Right ventricle myocardium inferior (tissue), 1 donor: ENCODE measurements at regions not wholly inside any gene's neighbourhood (a gene's known extent, or its start where the extent isn't known, plus 50 kb on each side); places are given as distances from the start of the nearest gene placed in this dataset.

Source experiments
- ATAC-seq: fragments of 200-7000 bp; cut with Tn5 transposase; one replicate; pipeline ENCODE4 v1.9.1; 2020; ENCODE audit warnings: mild to moderate bottlenecking, moderate library complexity
- DNase-seq: peaks from one replicate; pipeline ENCODE4 v3.0.0; 2021; ENCODE audit errors: missing footprints
- intact Hi-C: fragments of 100-400 bp; cut with DNase I; formaldehyde crosslinking; loops from one replicate; pipeline ENCODE4 v1.11.0; 2022
- donor health status: DM: no; HTN: yes; CAD: no; lungs with severe emphysema.

- no peak for ATAC-seq
- intact Hi-C loops = no loop called here
- DNase-seq = no peak
These were observed 62.2 kb upstream of the ACAN start for GRCh38 chr15:88741046-88741445.

DNA sequence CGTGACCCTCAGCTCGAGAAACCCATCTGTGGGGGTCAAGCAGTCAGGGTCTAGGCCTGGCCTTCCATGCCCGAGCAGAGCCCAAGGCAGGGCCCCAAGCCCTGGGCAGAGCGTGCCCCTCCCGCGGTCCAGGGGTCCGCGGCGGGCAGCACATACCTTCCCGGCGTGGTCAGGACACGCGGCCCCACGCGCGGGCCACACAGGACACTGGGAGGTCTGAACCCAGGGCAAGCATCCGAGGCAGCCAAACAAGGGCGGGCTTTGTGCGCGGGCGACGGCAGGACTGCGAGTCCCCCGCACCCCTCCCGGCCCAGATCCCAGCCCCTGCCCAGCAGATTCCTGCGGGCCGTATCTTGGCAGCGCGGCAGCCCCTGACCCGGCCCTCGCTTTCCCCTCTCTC lies 61.6 kb upstream of the ACAN start:
- intact Hi-C loops = no loop called here
- DNase-seq = no peak
- ATAC-seq = no peak

DNA sequence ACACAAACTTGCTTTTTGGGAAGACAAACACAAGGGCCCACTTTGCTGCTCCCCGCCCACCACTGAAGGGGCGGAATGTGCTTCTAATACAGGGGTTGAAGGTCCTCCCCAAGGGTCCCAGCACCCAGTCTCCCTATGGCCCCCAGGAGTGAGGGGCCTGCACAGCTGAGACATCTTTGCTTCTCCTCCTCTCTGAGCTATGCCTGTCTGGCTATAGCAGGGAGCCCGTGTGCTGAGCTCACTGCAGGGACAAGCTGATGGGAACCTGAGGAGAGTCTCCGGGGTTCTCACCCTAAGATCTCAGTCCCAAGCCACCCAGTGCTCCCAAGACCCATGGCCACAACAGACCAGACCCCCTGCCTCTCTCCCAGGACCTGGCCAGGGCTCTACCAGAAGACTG lies 61.1 kb upstream of the ACAN start:
- ATAC-seq (no peak), DNase-seq (no peak)
- intact Hi-C loops = no loop called here

- DNase-seq = no peak
- intact Hi-C loops = no loop called here
- no peak for ATAC-seq
These were observed 58.7 kb upstream of the ACAN start for GRCh38 chr15:88744548-88745020.

- DNase-seq (no peak), ATAC-seq (no peak)
- intact Hi-C loops = no loop called here
These were observed 58.2 kb upstream of the ACAN start for GRCh38 chr15:88745065-88745464.

GRCh38 chr15:88745696-88746095 lies 57.5 kb upstream of the ACAN start:
- no peak for ATAC-seq
- no peak for DNase-seq
- intact Hi-C loops = no loop called here

DNA sequence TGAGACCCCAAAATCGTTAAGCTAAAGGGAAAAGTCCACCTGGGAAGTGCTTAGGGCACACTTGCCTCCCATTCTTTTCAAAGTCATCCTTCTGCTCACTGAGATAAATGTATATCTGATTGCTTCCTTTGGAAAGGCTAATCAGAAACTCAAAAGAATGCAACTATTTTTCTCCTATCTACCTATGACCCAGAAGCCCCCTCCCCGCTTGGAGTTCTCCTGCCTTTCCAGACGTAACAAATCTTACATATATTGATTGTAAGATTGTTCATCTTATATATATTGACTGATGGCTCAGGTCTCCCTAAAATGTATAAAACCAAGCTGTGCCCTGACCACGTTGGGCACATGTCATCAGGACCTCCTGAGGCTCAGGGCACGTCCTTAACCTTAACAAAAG lies 56.8 kb upstream of the ACAN start:
- ATAC-seq = no peak
- intact Hi-C loops = no loop called here
- DNase-seq = no peak

DNA sequence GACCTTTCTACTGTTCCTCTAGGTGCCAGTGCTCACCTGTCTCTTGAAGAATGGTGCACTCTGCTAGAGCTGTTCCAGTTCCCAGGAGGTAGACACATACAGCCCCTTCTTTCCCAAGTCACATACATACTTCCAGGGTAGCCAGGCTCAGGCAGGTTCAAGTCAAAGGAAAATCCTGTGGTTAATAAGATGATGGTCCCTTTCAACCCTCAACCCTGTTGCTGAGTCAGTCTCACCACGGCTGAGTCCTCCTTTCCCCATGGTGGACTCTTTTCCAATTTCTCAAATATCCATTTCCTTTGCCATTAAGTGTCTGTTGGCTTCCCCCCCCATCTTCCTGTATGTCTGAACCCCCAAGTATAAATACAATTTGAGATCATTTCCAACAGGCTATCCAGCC lies 56.1 kb upstream of the ACAN start:
- intact Hi-C loops = no loop called here
- DNase-seq (no peak), ATAC-seq (no peak)

GRCh38 chr15:88747631-88748030 lies 55.6 kb upstream of the ACAN start:
- DNase-seq (no peak), ATAC-seq (no peak)
- intact Hi-C loops = no loop called here

GRCh38 chr15:88748081-88748480 lies 55.2 kb upstream of the ACAN start:
- intact Hi-C loops = no loop called here
- DNase-seq (no peak), ATAC-seq (no peak)

- intact Hi-C loops = no loop called here
- no peak for ATAC-seq
These were observed 54.6 kb upstream of the ACAN start for GRCh38 chr15:88748651-88749050.

DNA sequence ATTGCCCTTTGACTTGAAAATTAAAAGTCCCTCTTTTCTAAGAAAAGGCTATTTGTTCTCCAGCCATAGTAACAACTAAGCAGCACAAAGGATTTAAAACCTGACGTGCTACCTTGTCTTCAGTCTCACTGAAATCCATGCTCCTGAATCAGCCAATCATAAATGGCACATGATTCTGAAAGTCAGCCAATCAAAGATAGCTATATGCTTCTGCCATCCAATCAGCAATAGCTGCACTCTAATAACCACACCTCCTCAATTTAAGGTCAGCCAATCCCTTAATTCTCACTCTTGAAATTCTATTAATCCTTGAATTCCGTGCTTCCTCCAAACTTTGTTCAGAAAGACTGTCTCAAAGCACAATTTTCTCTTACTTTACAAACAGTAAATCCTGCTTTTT lies 53.5 kb upstream of the ACAN start:
- ATAC-seq (no peak), DNase-seq (no peak)
- intact Hi-C loops = no loop called here

More at GRCh38 chr15:88748651-88749050, 54.6 kb upstream of the ACAN start:
- no peak for DNase-seq

GRCh38 chr15:88752501-88752900 lies 50.7 kb upstream of the ACAN start:
- no peak for DNase-seq
- no peak for ATAC-seq
- intact Hi-C loops = no loop called here

GRCh38 chr15:88752951-88753350 lies 50.3 kb upstream of the ACAN start:
- intact Hi-C loops = no loop called here
- DNase-seq = no peak
- no peak for ATAC-seq
